ENCODE measurements at regions not wholly inside any gene's neighbourhood (a gene's known extent, or its start where the extent isn't known, plus 50 kb on each side); places are given as distances from the start of the nearest gene placed in this dataset.

- H3K36me3 ChIP-seq (ENCODE audit: control insufficient read depth in 3 of 3, insufficient read depth in 3 of 3, low read length in 3 of 3), result no peaks in the 10 kb centered on the region
Measured at GRCh38 chr5:155872629-155873220, 454.2 kb upstream of the SGCD start.

GRCh38 chr5:155878991-155879575, 447.9 kb upstream of the SGCD start:
- Histone ChIP-seq H3K27ac (ENCODE audit: low read depth, low read length) (no peak overlapping the region), H3K27me3 (ENCODE audit: control insufficient read depth in 3 of 3, insufficient read depth in 3 of 3, low read length in 3 of 3) (no peaks in the 10 kb centered on the region), H3K4me3 (ENCODE audit: low read length in 3 of 3) (no peak overlapping the region), H3K9ac (ENCODE audit: low read depth in 1 of 3, low read length in 3 of 3) (no peak overlapping the region), H3K36me3 (ENCODE audit: control insufficient read depth in 3 of 3, insufficient read depth in 3 of 3, low read length in 3 of 3) (no peaks in the 10 kb centered on the region), H3K9me3 (ENCODE audit: control insufficient read depth in 3 of 3, low read length in 3 of 3) (no peaks in the 10 kb centered on the region), H3K4me1 (ENCODE audit: control insufficient read depth in 3 of 3, insufficient read depth in 3 of 3, low read length in 3 of 3) (no peaks in the 10 kb centered on the region)

More at GRCh38 chr5:155872629-155873220, 454.2 kb upstream of the SGCD start:
- H3K4me1 ChIP-seq (ENCODE audit: control insufficient read depth in 3 of 3, insufficient read depth in 3 of 3, low read length in 3 of 3), result no peaks in the 10 kb centered on the region
- no peak overlapping the region for H3K9ac ChIP-seq (ENCODE audit: low read depth in 1 of 3, low read length in 3 of 3)
- H3K4me3 ChIP-seq (ENCODE audit: low read length in 3 of 3), result no peak overlapping the region
- no peak overlapping the region for H3K27ac ChIP-seq (ENCODE audit: low read depth, low read length)
- no peaks in the 10 kb centered on the region for H3K27me3 ChIP-seq (ENCODE audit: control insufficient read depth in 3 of 3, insufficient read depth in 3 of 3, low read length in 3 of 3)
- H3K9me3 ChIP-seq (ENCODE audit: control insufficient read depth in 3 of 3, low read length in 3 of 3), result no peaks in the 10 kb centered on the region

- no peaks in the 10 kb centered on the region for H3K9me3 ChIP-seq (ENCODE audit: control insufficient read depth in 3 of 3, low read length in 3 of 3)
- no peak overlapping the region for H3K4me3 ChIP-seq (ENCODE audit: low read length in 3 of 3)
- no peaks in the 10 kb centered on the region for H3K36me3 ChIP-seq (ENCODE audit: control insufficient read depth in 3 of 3, insufficient read depth in 3 of 3, low read length in 3 of 3)
- no peak overlapping the region for H3K9ac ChIP-seq (ENCODE audit: low read depth in 1 of 3, low read length in 3 of 3)
- no peaks in the 10 kb centered on the region for H3K27me3 ChIP-seq (ENCODE audit: control insufficient read depth in 3 of 3, insufficient read depth in 3 of 3, low read length in 3 of 3)
- H3K27ac ChIP-seq (ENCODE audit: low read depth, low read length), result no peak overlapping the region
- H3K4me1 ChIP-seq (ENCODE audit: control insufficient read depth in 3 of 3, insufficient read depth in 3 of 3, low read length in 3 of 3), result no peaks in the 10 kb centered on the region
Measured at GRCh38 chr5:155884041-155884440, 442.9 kb upstream of the SGCD start.

- Histone ChIP-seq H3K9ac (ENCODE audit: low read depth in 1 of 3, low read length in 3 of 3) (no peak overlapping the region), H3K4me1 (ENCODE audit: control insufficient read depth in 3 of 3, insufficient read depth in 3 of 3, low read length in 3 of 3) (no peaks in the 10 kb centered on the region), H3K27me3 (ENCODE audit: control insufficient read depth in 3 of 3, insufficient read depth in 3 of 3, low read length in 3 of 3) (no peaks in the 10 kb centered on the region), H3K27ac (ENCODE audit: low read depth, low read length) (no peak overlapping the region), H3K9me3 (ENCODE audit: control insufficient read depth in 3 of 3, low read length in 3 of 3) (no peaks in the 10 kb centered on the region), H3K36me3 (ENCODE audit: control insufficient read depth in 3 of 3, insufficient read depth in 3 of 3, low read length in 3 of 3) (no peaks in the 10 kb centered on the region), H3K4me3 (ENCODE audit: low read length in 3 of 3) (no peak overlapping the region)
Measured at GRCh38 chr5:155885199-155885598, 441.8 kb upstream of the SGCD start.

GRCh38 chr5:155886311-155887031, 440.5 kb upstream of the SGCD start:
- no peaks in the 10 kb centered on the region for H3K27me3 ChIP-seq (ENCODE audit: control insufficient read depth in 3 of 3, insufficient read depth in 3 of 3, low read length in 3 of 3)
- H3K27ac ChIP-seq (ENCODE audit: low read depth, low read length), result no peak overlapping the region
- H3K4me1 ChIP-seq (ENCODE audit: control insufficient read depth in 3 of 3, insufficient read depth in 3 of 3, low read length in 3 of 3), result no peaks in the 10 kb centered on the region
- H3K4me3 ChIP-seq (ENCODE audit: low read length in 3 of 3), result no peak overlapping the region
- no peak overlapping the region for H3K9ac ChIP-seq (ENCODE audit: low read depth in 1 of 3, low read length in 3 of 3)
- no peaks in the 10 kb centered on the region for H3K9me3 ChIP-seq (ENCODE audit: control insufficient read depth in 3 of 3, low read length in 3 of 3)
- no peaks in the 10 kb centered on the region for H3K36me3 ChIP-seq (ENCODE audit: control insufficient read depth in 3 of 3, insufficient read depth in 3 of 3, low read length in 3 of 3)

- Histone ChIP-seq H3K9ac (ENCODE audit: low read depth in 1 of 3, low read length in 3 of 3) (no peak overlapping the region), H3K27ac (ENCODE audit: low read depth, low read length) (no peak overlapping the region), H3K4me3 (ENCODE audit: low read length in 3 of 3) (no peak overlapping the region), H3K36me3 (ENCODE audit: control insufficient read depth in 3 of 3, insufficient read depth in 3 of 3, low read length in 3 of 3) (no peaks in the 10 kb centered on the region), H3K9me3 (ENCODE audit: control insufficient read depth in 3 of 3, low read length in 3 of 3) (no peaks in the 10 kb centered on the region), H3K27me3 (ENCODE audit: control insufficient read depth in 3 of 3, insufficient read depth in 3 of 3, low read length in 3 of 3) (no peaks in the 10 kb centered on the region), H3K4me1 (ENCODE audit: control insufficient read depth in 3 of 3, insufficient read depth in 3 of 3, low read length in 3 of 3) (no peaks in the 10 kb centered on the region)
Measured at GRCh38 chr5:155895484-155895883, 431.5 kb upstream of the SGCD start.

- H3K4me3 ChIP-seq (ENCODE audit: low read length in 3 of 3), result no peak overlapping the region
- peaks cover 0 to 2% (median 0%) of the 10 kb centered on the region in 3 donors for H3K4me1 ChIP-seq (ENCODE audit: control insufficient read depth in 3 of 3, insufficient read depth in 3 of 3, low read length in 3 of 3)
- no peaks in the 10 kb centered on the region for H3K36me3 ChIP-seq (ENCODE audit: control insufficient read depth in 3 of 3, insufficient read depth in 3 of 3, low read length in 3 of 3)
- no peaks in the 10 kb centered on the region for H3K9me3 ChIP-seq (ENCODE audit: control insufficient read depth in 3 of 3, low read length in 3 of 3)
- H3K9ac ChIP-seq (ENCODE audit: low read depth in 1 of 3, low read length in 3 of 3), result no peak overlapping the region
- H3K27ac ChIP-seq (ENCODE audit: low read depth, low read length), result no peak overlapping the region
- no peaks in the 10 kb centered on the region for H3K27me3 ChIP-seq (ENCODE audit: control insufficient read depth in 3 of 3, insufficient read depth in 3 of 3, low read length in 3 of 3)
Measured at GRCh38 chr5:155897761-155898160, 429.2 kb upstream of the SGCD start.

GRCh38 chr5:155898284-155898683, 428.7 kb upstream of the SGCD start:
- Histone ChIP-seq H3K27ac (ENCODE audit: low read depth, low read length) (no peak overlapping the region), H3K4me1 (ENCODE audit: control insufficient read depth in 3 of 3, insufficient read depth in 3 of 3, low read length in 3 of 3) (peaks cover 0 to 2% (median 0%) of the 10 kb centered on the region in 3 donors), H3K9me3 (ENCODE audit: control insufficient read depth in 3 of 3, low read length in 3 of 3) (no peaks in the 10 kb centered on the region), H3K4me3 (ENCODE audit: low read length in 3 of 3) (no peak overlapping the region), H3K9ac (ENCODE audit: low read depth in 1 of 3, low read length in 3 of 3) (no peak overlapping the region), H3K36me3 (ENCODE audit: control insufficient read depth in 3 of 3, insufficient read depth in 3 of 3, low read length in 3 of 3) (no peaks in the 10 kb centered on the region), H3K27me3 (ENCODE audit: control insufficient read depth in 3 of 3, insufficient read depth in 3 of 3, low read length in 3 of 3) (no peaks in the 10 kb centered on the region)

GRCh38 chr5:155903791-155904190, 423.2 kb upstream of the SGCD start:
- Histone ChIP-seq H3K9me3 (ENCODE audit: control insufficient read depth in 3 of 3, low read length in 3 of 3) (no peaks in the 10 kb centered on the region), H3K27me3 (ENCODE audit: control insufficient read depth in 3 of 3, insufficient read depth in 3 of 3, low read length in 3 of 3) (no peaks in the 10 kb centered on the region), H3K36me3 (ENCODE audit: control insufficient read depth in 3 of 3, insufficient read depth in 3 of 3, low read length in 3 of 3) (no peaks in the 10 kb centered on the region), H3K9ac (ENCODE audit: low read depth in 1 of 3, low read length in 3 of 3) (no peak overlapping the region), H3K4me1 (ENCODE audit: control insufficient read depth in 3 of 3, insufficient read depth in 3 of 3, low read length in 3 of 3) (peaks cover 0 to 2% (median 0%) of the 10 kb centered on the region in 3 donors), H3K4me3 (ENCODE audit: low read length in 3 of 3) (no peak overlapping the region), H3K27ac (ENCODE audit: low read depth, low read length) (no peak overlapping the region)

- Histone ChIP-seq H3K9me3 (ENCODE audit: control insufficient read depth in 3 of 3, low read length in 3 of 3) (no peaks in the 10 kb centered on the region), H3K27ac (ENCODE audit: low read depth, low read length) (no peak overlapping the region), H3K4me1 (ENCODE audit: control insufficient read depth in 3 of 3, insufficient read depth in 3 of 3, low read length in 3 of 3) (peaks cover 0 to 2% (median 0%) of the 10 kb centered on the region in 3 donors), H3K36me3 (ENCODE audit: control insufficient read depth in 3 of 3, insufficient read depth in 3 of 3, low read length in 3 of 3) (no peaks in the 10 kb centered on the region), H3K9ac (ENCODE audit: low read depth in 1 of 3, low read length in 3 of 3) (no peak overlapping the region), H3K4me3 (ENCODE audit: low read length in 3 of 3) (no peak overlapping the region), H3K27me3 (ENCODE audit: control insufficient read depth in 3 of 3, insufficient read depth in 3 of 3, low read length in 3 of 3) (no peaks in the 10 kb centered on the region)
Measured at GRCh38 chr5:155905364-155905763, 421.6 kb upstream of the SGCD start.

Measured in skeletal muscle tissue (tissue), 3 donors.